IPS DF 6.9 (cell line): ENCODE measurements at regions not wholly inside any gene's neighbourhood (a gene's known extent, or its start where the extent isn't known, plus 50 kb on each side); places are given as distances from the start of the nearest gene placed in this dataset.
"Not testable (repeated sequence)": the region's sequence is repeated elsewhere in the genome, so short reads cannot be mapped to it uniquely, and the experiment has no call there.

Experiments
- DNase-seq: peaks from one replicate; pipeline ENCODE4 v3.0.0-alpha.2; 2013; ENCODE audit warnings: low read depth, low spot score
- H3K27ac ChIP-seq: one replicate; pipeline ENCODE4 v1.5.1; 2013; ENCODE audit warnings: low read length, control low read depth
- H3K27me3 ChIP-seq: 2 replicates; pipeline ENCODE4 v1.6.1; 2013; ENCODE audit warnings: mild to moderate bottlenecking, low read length; ENCODE audit not compliant: control insufficient read depth, insufficient read depth
- H3K36me3 ChIP-seq: 2 replicates; pipeline ENCODE4 v1.6.1; 2013; ENCODE audit warnings: low read length; ENCODE audit not compliant: control insufficient read depth, insufficient read depth
- H3K4me1 ChIP-seq: 2 replicates; pipeline ENCODE4 v1.6.1; 2013; ENCODE audit warnings: low read length; ENCODE audit not compliant: control insufficient read depth, insufficient read depth
- H3K4me3 ChIP-seq: 2 replicates; pipeline ENCODE4 v1.5.1; 2013; ENCODE audit warnings: mild to moderate bottlenecking, low read length
- H3K9me3 ChIP-seq: 2 replicates; pipeline ENCODE4 v1.6.1; 2013; ENCODE audit warnings: low read length, inconsistent platforms; ENCODE audit not compliant: control insufficient read depth, insufficient read depth
- WGBS: extraction: QIAGEN DNeasy Blood & Tissue Kit; methylation state at CpG from one replicate; pipeline ENCODE4 v1.1.7; 2013; ENCODE audit warnings: mixed read lengths, missing lambda C conversion rate; ENCODE audit not compliant: insufficient read length, insufficient coverage; 5-methylcytosine and 5-hydroxymethylcytosine counted together

DNA sequence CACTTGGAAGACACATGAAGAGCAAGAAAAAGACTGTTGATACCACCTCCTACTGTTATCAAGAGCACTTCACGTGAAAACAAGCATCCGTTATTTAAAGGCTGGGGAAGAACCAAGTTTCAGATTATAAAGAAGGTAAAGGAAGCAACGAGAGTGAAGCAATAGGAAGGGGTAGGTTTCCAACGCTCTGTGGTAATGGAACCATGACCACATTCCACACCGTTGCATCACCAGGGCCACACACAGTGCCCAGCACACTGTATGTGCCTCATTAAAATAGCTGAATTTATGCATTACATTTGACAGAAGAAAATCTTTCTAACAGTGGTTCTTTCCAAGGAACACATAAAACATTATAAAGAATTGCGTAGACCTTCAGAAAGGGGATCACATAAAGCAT lies 435.8 kb downstream of the MRPL39 start:
- DNase-seq, result no peak
- H3K27me3 ChIP-seq, result no peaks in the 10 kb centered on the region
- no peak overlapping the region for H3K4me3 ChIP-seq
- no peak overlapping the region for H3K27ac ChIP-seq
- no peaks in the 10 kb centered on the region for H3K4me1 ChIP-seq
- no peaks in the 10 kb centered on the region for H3K36me3 ChIP-seq
- WGBS, result no CpG with 5 or more reads among the region's 6 CpGs
- no peaks in the 10 kb centered on the region; the same call in 1 of the 2 replicates for H3K9me3 ChIP-seq

DNA sequence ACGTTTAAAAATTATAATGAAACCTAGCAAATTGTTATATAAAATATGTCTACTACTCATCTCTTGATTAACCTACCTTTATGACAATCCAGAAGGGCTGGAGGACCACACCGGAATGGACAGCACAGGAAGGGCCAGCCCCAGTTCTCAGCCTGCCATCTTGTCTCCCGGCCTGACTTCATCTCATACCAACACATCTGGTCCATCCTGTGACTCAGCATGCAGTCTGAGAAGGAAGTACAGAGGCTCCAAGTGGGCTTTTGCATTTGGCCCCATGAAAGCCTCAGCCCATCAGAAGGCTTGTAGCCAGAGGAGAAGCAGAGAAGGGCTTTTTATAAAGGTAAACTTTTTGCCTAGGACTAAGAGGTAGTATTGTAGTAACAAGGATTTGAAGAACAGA lies 436.6 kb downstream of the MRPL39 start:
- WGBS, result no CpG with 5 or more reads among the region's 3 CpGs
- H3K9me3 ChIP-seq, result no peaks in the 10 kb centered on the region; the same call in 1 of the 2 replicates
- H3K36me3 ChIP-seq, result no peaks in the 10 kb centered on the region
- H3K27me3 ChIP-seq, result no peaks in the 10 kb centered on the region
- H3K4me3 ChIP-seq, result no peak overlapping the region
- H3K4me1 ChIP-seq, result no peaks in the 10 kb centered on the region
- DNase-seq, result no peak
- H3K27ac ChIP-seq, result no peak overlapping the region

DNA sequence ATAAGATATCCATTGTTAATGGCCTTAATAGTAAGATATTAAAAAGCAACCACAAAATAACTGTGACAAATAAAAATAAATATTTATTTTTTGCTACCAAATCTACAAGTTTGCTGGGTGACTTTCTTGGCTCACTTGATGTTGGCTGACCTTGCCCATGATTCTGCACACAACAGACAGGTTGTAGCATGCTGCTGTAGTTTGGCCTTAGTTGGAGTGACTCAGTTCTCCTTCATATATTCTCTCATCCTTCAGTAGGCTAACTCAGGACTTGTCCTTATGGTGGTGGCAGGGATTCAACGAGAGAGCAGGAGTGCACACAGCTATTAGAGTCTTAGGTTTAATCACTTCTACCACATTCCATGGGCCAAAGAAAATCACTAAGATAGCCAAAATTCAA lies 437.9 kb downstream of the MRPL39 start:
- no peak overlapping the region for H3K27ac ChIP-seq
- no CpG with 5 or more reads among the region's 1 CpG for WGBS
- no peaks in the 10 kb centered on the region for H3K27me3 ChIP-seq
- DNase-seq, result no peak
- H3K36me3 ChIP-seq, result no peaks in the 10 kb centered on the region
- no peaks in the 10 kb centered on the region; the same call in 1 of the 2 replicates for H3K9me3 ChIP-seq
- no peak overlapping the region for H3K4me3 ChIP-seq
- H3K4me1 ChIP-seq, result no peaks in the 10 kb centered on the region

DNA sequence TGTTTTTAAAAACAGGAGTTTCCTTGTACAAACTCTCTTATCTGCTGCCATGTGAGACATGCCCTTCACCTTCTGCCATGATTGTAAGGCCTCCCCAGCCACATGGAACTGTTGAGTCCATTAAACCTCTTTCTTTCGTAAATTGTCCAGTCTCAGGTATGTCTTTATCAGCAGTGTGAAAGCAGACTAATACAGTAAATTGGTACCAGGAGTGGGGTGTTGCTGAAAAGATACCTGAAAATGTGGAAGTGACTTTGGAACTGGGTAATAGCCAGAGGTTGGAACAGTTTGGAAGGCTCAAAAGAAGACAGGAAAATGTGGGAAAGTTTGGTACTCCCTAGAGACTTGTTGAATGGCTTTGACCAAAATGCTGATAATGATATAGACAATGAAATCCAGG lies 440.4 kb downstream of the MRPL39 start:
- DNase-seq, H3K27me3 ChIP-seq, H3K9me3 ChIP-seq, H3K4me3 ChIP-seq, H3K4me1 ChIP-seq, H3K27ac ChIP-seq, H3K36me3 ChIP-seq: not testable (repeated sequence)
- WGBS, result no CpG with 5 or more reads among the region's 1 CpG

DNA sequence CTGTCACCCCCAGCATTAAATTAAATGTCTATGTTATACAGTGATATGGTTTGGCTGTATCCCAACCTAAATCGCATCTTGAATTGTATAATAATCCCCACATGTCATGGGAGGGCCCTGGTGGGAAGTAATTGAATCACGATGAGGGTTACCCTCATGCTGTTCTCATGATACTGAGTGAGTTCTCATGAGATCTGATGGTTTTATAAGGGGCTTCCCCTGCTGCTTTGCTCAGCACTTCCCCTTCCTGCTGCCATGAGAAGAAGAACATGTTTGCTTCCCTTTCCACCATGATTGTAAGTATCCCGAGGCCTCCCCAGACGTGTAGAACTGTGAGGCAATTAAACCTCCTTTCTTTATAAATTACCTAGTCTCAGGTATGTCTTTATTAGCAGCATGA lies 445.7 kb downstream of the MRPL39 start:
- H3K27me3 ChIP-seq, result no peaks in the 10 kb centered on the region
- no CpG with 5 or more reads among the region's 4 CpGs for WGBS
- no peaks in the 10 kb centered on the region for H3K4me1 ChIP-seq
- H3K4me3 ChIP-seq, result no peak overlapping the region
- no peaks in the 10 kb centered on the region for H3K36me3 ChIP-seq
- H3K27ac ChIP-seq, result no peak overlapping the region
- no peak for DNase-seq
- no peaks in the 10 kb centered on the region; the same call in 1 of the 2 replicates for H3K9me3 ChIP-seq

DNA sequence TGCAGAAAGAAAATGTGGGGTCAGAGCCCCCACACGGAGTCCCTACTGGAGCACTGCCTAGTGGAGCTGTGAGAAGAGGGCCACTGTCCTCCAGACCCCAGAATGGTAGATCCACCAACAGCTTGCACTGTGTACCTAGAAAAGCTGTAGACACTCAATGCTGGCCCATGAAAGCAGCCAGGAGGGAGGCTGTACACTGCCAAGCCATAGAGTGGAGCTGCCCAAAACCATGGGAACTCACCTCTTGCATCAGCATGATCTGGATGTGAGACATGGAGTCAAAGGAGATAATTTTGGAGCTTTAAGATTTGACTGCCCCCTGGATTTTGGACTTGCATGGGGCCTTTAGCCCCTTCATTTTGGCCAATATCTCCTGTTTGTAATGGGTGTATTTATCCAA lies 452.3 kb downstream of the MRPL39 start:
- H3K36me3 ChIP-seq, H3K27ac ChIP-seq, H3K4me1 ChIP-seq, H3K27me3 ChIP-seq, H3K9me3 ChIP-seq, DNase-seq, H3K4me3 ChIP-seq: not testable (repeated sequence)
- no CpG with 5 or more reads among the region's 1 CpG for WGBS

DNA sequence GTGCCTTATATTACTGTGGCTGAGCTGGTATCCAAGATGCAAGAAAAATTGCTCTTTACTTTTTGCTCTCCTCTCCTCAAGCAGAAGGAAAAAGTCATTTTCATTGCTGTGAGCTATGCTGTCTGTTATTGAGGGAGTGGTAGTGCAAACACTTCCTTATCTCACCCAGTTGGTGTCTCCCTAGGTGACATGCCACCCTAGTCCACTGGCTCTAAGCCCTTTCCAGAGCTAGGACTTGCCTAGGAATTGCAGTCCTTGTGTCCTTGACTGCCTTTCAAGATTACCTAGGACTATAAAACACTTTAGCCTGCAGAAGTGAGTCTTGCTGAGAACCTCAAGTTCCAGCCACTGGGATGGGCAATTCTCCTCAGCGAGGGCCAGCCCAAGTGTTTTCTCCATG lies 458.3 kb downstream of the MRPL39 start:
- Histone ChIP-seq H3K4me1 (no peaks in the 10 kb centered on the region), H3K27ac (no peak overlapping the region), H3K9me3 (peaks cover 8% of the 10 kb centered on the region), H3K4me3 (no peak overlapping the region), H3K27me3 (no peaks in the 10 kb centered on the region; the same call in 1 of the 2 replicates), H3K36me3 (no peaks in the 10 kb centered on the region)
- WGBS, result no CpG with 5 or more reads among the region's 1 CpG
- no peak for DNase-seq

DNA sequence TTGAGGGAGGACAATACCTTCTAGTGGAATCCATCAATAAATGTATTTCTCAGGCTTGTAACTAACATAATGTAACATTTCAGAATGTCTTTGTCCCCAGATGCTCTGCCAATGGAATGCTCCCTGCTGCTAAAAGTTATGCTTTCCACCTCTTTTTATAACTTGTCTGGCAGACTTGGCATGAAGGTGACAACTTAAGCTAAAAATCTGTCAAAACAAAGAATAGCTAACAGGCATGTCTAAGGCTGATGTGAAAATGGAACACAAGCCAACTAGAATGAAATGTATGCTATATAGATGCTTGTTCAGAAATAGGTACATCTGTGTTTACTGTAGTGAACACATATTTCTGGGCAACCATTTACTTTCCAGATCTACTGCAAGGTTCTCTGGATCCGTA lies 467.9 kb downstream of the MRPL39 start:
- H3K4me1 ChIP-seq, result no peaks in the 10 kb centered on the region
- no peak for DNase-seq
- WGBS, result no CpG with 5 or more reads among the region's 1 CpG
- H3K36me3 ChIP-seq, result no peaks in the 10 kb centered on the region
- no peaks in the 10 kb centered on the region for H3K27me3 ChIP-seq
- no peak overlapping the region for H3K4me3 ChIP-seq
- H3K27ac ChIP-seq, result no peak overlapping the region
- H3K9me3 ChIP-seq, result peaks cover 4% of the 10 kb centered on the region

DNA sequence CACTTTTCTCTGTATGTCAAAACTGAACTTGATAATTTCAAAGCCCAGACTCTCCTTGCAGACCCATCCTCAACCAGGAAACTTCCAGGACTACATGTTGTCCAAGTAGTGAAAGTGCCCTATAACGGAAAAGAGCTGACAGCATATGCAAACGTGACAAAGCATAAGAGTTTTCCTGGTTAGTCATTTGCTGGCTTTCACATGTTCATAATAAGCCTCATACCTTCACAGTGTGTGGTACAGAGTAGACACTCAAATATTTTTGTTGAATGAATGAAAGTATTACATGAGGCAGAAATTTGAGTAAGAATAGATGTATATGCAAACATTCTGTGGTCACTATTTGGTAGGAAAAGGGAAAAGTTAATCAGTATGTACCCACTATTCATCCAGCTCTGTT lies 473.3 kb downstream of the MRPL39 start:
- no CpG with 5 or more reads among the region's 2 CpGs for WGBS
- no peaks in the 10 kb centered on the region for H3K4me1 ChIP-seq
- no peak for DNase-seq

DNA sequence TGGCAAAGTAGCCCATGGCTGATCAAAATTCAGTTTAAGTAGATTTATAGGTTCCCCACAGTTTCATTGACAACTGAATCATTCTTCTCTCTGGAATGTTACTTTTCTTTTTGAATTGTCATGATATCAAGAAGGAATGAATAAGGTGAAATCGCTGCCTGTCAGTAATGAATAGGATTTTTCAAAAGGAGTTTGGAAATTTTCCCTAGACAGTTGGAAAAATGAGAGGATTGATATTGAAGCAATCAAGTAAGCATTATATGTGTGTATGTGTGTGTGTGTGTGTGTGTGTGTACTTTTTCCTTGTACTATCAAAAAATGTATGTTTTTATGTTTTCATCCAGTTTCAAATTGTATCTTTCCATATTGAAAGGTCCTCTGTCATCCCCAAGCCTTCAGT lies 479.5 kb downstream of the MRPL39 start:
- Histone ChIP-seq H3K9me3 (peaks cover 3% of the 10 kb centered on the region), H3K36me3 (no peaks in the 10 kb centered on the region), H3K27ac (no peak overlapping the region), H3K4me3 (no peak overlapping the region), H3K4me1 (no peaks in the 10 kb centered on the region), H3K27me3 (no peaks in the 10 kb centered on the region)
- no CpG with 5 or more reads among the region's 1 CpG for WGBS
- no peak for DNase-seq

More for the DNA sequence above, 473.3 kb downstream of the MRPL39 start:
- H3K9me3 ChIP-seq, result peaks cover 5% of the 10 kb centered on the region; the same call in 1 of the 2 replicates
- H3K36me3 ChIP-seq, result no peaks in the 10 kb centered on the region
- H3K27me3 ChIP-seq, result no peaks in the 10 kb centered on the region
- no peak overlapping the region for H3K4me3 ChIP-seq
- H3K27ac ChIP-seq, result no peak overlapping the region

DNA sequence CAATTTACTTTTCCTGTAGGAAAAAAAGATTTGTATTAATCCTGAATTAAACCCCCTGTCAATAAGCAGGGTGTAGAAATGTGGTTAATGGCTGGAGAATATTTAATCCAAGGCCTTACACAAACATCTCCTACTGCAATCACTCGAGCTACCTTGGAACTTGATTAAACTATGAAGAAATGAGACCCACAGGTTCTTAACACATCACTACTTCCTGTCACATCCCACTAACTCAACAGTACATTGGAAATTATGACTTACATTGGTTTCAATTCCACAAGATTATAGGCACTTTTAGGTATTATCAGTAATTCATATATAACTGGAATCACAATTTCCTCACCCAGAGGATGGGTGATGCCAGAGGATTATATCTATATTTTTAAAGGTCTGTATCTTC lies 480.3 kb downstream of the MRPL39 start:
- Histone ChIP-seq H3K9me3 (peaks cover 3% of the 10 kb centered on the region), H3K36me3 (no peaks in the 10 kb centered on the region), H3K27me3 (no peaks in the 10 kb centered on the region), H3K27ac (no peak overlapping the region), H3K4me3 (no peak overlapping the region), H3K4me1 (no peaks in the 10 kb centered on the region)
- no CpG with 5 or more reads among the region's 1 CpG for WGBS
- DNase-seq, result no peak
